HepG2 (cell line): ENCODE measurements at regions not wholly inside any gene's neighbourhood (a gene's known extent, or its start where the extent isn't known, plus 50 kb on each side); places are given as distances from the start of the nearest gene placed in this dataset.
A peak's percentile ranks its signal among the peaks of the same experiment; 100 is the strongest.

Source experiments
- BATF2 ChIP-seq: sonication (generic); formaldehyde crosslinking; IDR thresholded peaks from 2 replicates; pipeline ENCODE4 v1.8.0; 2022; ENCODE audit warnings: mild to moderate bottlenecking, missing genetic modification reagents, moderate library complexity
- BRD4 ChIP-seq: sonication (generic); formaldehyde crosslinking; IDR thresholded peaks from 2 replicates; pipeline ENCODE4 v1.4.0; 2020; ENCODE audit warnings: missing genetic modification reagents
- CHD2 ChIP-seq: IDR thresholded peaks from 2 replicates; pipeline ENCODE4 v1.6.1; 2011; ENCODE audit warnings: low read depth, low read length, improper control_type of control experiment
- GATAD2A ChIP-seq: IDR thresholded peaks from 2 replicates; pipeline ENCODE4 v1.6.1; 2016
- HDAC2 ChIP-seq: sonication (generic); formaldehyde crosslinking; IDR thresholded peaks from 2 replicates; pipeline ENCODE4 v1.4.0; 2020; ENCODE audit warnings: missing genetic modification reagents
- KMT2A ChIP-seq: sonication (generic); formaldehyde crosslinking; IDR thresholded peaks from 2 replicates; pipeline ENCODE4 v1.4.0; 2020; ENCODE audit warnings: missing genetic modification reagents
- MAF1 ChIP-seq: sonication (generic); formaldehyde crosslinking; IDR thresholded peaks from 2 replicates; pipeline ENCODE4 v1.5.0; 2020; ENCODE audit warnings: missing genetic modification reagents, borderline replicate concordance
- MAX ChIP-seq: IDR thresholded peaks from 2 replicates; pipeline ENCODE4 v1.6.1; 2012; ENCODE audit warnings: inconsistent platforms
- MBNL3 ChIP-seq: fragments of 250-450 bp; sonication (Bioruptor Pico); conservative IDR thresholded peaks from 2 replicates; pipeline ENCODE4 v1.8.0; 2022; ENCODE audit warnings: mild to moderate bottlenecking, inconsistent platforms
- NFRKB ChIP-seq: fragments of 450-650 bp; IDR thresholded peaks from 2 replicates; pipeline ENCODE4 v1.6.1; 2017
- RBFOX2 ChIP-seq: fragments of 200-400 bp; formaldehyde crosslinking; IDR thresholded peaks from 2 replicates; pipeline ENCODE4 v1.6.1; 2017; ENCODE audit warnings: low read depth, mild to moderate bottlenecking, low read length
- REPIN1 ChIP-seq: sonication (generic); formaldehyde crosslinking; IDR thresholded peaks from 2 replicates; pipeline ENCODE4 v1.8.0; 2022; ENCODE audit warnings: missing genetic modification reagents, low read depth, mild to moderate bottlenecking, borderline replicate concordance
- RFX3 ChIP-seq: IDR thresholded peaks from 2 replicates; pipeline ENCODE4 v1.6.1; 2016; ENCODE audit warnings: missing biosample characterization, missing genetic modification reagents
- SALL1 ChIP-seq: sonication (generic); formaldehyde crosslinking; IDR thresholded peaks from 2 replicates; pipeline ENCODE4 v1.8.0; 2022; ENCODE audit warnings: mild to moderate bottlenecking, missing genetic modification reagents
- SOX13 ChIP-seq, 3 experiments: fragments of 450-650 bp in 1 of 3; sonication (generic) in 1 of 3; formaldehyde crosslinking in 1 of 3; IDR thresholded peaks in 2 of 3; conservative IDR thresholded peaks in 1 of 3; 2 replicates each; pipeline versions ENCODE4 v1.5.0 to v1.6.1; 2016 to 2020; ENCODE audit warnings: antibody characterized with exemption in 1 of 3, mild to moderate bottlenecking in 1 of 3, missing compliant biosample characterization in 1 of 3, missing genetic modification reagents in 1 of 3, moderate library complexity in 1 of 3
- SP2 ChIP-seq: sonication (generic); formaldehyde crosslinking; IDR thresholded peaks from 2 replicates; pipeline ENCODE4 v1.5.1; 2020; ENCODE audit warnings: mild to moderate bottlenecking, missing genetic modification reagents
- ZBTB14 ChIP-seq: sonication (generic); formaldehyde crosslinking; IDR thresholded peaks from 2 replicates; pipeline ENCODE4 v1.4.0; 2020; ENCODE audit warnings: missing genetic modification reagents
- ZNF326 ChIP-seq: sonication (generic); formaldehyde crosslinking; IDR thresholded peaks from 2 replicates; pipeline ENCODE4 v1.4.0; 2020; ENCODE audit warnings: missing genetic modification reagents, borderline replicate concordance
- ZNF34 ChIP-seq: sonication (generic); formaldehyde crosslinking; IDR thresholded peaks from 2 replicates; pipeline ENCODE4 v1.4.0; 2020; ENCODE audit warnings: mild to moderate bottlenecking, missing genetic modification reagents, borderline replicate concordance
- ZNF367 ChIP-seq: sonication (generic); formaldehyde crosslinking; IDR thresholded peaks from 2 replicates; pipeline ENCODE4 v1.4.0; 2020; ENCODE audit warnings: missing genetic modification reagents, borderline replicate concordance
- ZNF383 ChIP-seq: sonication (generic); formaldehyde crosslinking; IDR thresholded peaks from 2 replicates; pipeline ENCODE4 v1.4.0; 2020; ENCODE audit warnings: missing genetic modification reagents, mild to moderate bottlenecking, borderline replicate concordance
- ZNF512 ChIP-seq: sonication (generic); formaldehyde crosslinking; IDR thresholded peaks from 2 replicates; pipeline ENCODE4 v1.4.0; 2020; ENCODE audit warnings: mild to moderate bottlenecking, missing genetic modification reagents
- ZNF550 ChIP-seq: sonication (generic); formaldehyde crosslinking; IDR thresholded peaks from 2 replicates; pipeline ENCODE4 v1.4.0; 2020; ENCODE audit warnings: mild to moderate bottlenecking, missing genetic modification reagents, borderline replicate concordance
- ZNF607 ChIP-seq: sonication (generic); formaldehyde crosslinking; IDR thresholded peaks from 2 replicates; pipeline ENCODE4 v1.5.1; 2020; ENCODE audit warnings: missing genetic modification reagents, mild to moderate bottlenecking, borderline replicate concordance
- ZNF7 ChIP-seq: IDR thresholded peaks from 2 replicates; pipeline ENCODE4 v1.6.1; 2016; ENCODE audit warnings: missing biosample characterization, missing genetic modification reagents
- ZNF768 ChIP-seq: sonication (generic); formaldehyde crosslinking; IDR thresholded peaks from 2 replicates; pipeline ENCODE4 v1.4.0; 2020; ENCODE audit warnings: missing genetic modification reagents

GRCh38 chr13:89899302-89900103 lies 1448.0 kb upstream of the MIR17HG start (continued):
- TF ChIP-seq ZNF512: no peak
- 0 out of 2 replicates have a peak, but pooled peaks have one; percentile 13 for TF ChIP-seq RBFOX2
- TF ChIP-seq ZNF768: no peak
- TF ChIP-seq NFRKB: no peak
- TF ChIP-seq RFX3 (CRISPR knock-in tag): no peak
- TF ChIP-seq GATAD2A (CRISPR knock-in tag): no peak; the same call in 1 of the 2 replicates
- no peak for TF ChIP-seq KMT2A
- TF ChIP-seq SALL1: peak; percentile 38; the same call in 1 of the 2 replicates
- TF ChIP-seq ZNF326 (CRISPR knock-in tag): no peak
- TF ChIP-seq HDAC2 (CRISPR knock-in tag): no peak
- no peak for TF ChIP-seq ZNF34 (CRISPR knock-in tag)
- no peak for TF ChIP-seq ZNF550 (CRISPR knock-in tag)
- no peak for TF ChIP-seq SP2
- no peak for TF ChIP-seq REPIN1 (CRISPR knock-in tag)
- TF ChIP-seq BATF2 (CRISPR knock-in tag): no peak
- TF ChIP-seq CHD2: no peak
- no peak for TF ChIP-seq BRD4
- no peak for TF ChIP-seq MAX
- TF ChIP-seq ZBTB14 (CRISPR knock-in tag): no peak
- TF ChIP-seq MAF1 (CRISPR knock-in tag): no peak
- TF ChIP-seq ZNF367 (CRISPR knock-in tag): no peak
- no peak for TF ChIP-seq MBNL3 (CRISPR knock-in tag)
- no peak for TF ChIP-seq ZNF383 (CRISPR knock-in tag)
- no peak for TF ChIP-seq SOX13 (IDR thresholded peaks at IDR 0.05)
- TF ChIP-seq SOX13 (CRISPR knock-in tag; conservative IDR thresholded peaks at IDR 0.05 in 1 of 2, IDR thresholded peaks at IDR 0.05 in 1 of 2): peak in 1 of 2 experiments; percentile 48; a peak in 1 of 4 replicates
- no peak for TF ChIP-seq ZNF607 (CRISPR knock-in tag)
- TF ChIP-seq ZNF7: no peak
